ENCODE measurements at regions not wholly inside any gene's neighbourhood (a gene's known extent, or its start where the extent isn't known, plus 50 kb on each side); places are given as distances from the start of the nearest gene placed in this dataset.

DNA sequence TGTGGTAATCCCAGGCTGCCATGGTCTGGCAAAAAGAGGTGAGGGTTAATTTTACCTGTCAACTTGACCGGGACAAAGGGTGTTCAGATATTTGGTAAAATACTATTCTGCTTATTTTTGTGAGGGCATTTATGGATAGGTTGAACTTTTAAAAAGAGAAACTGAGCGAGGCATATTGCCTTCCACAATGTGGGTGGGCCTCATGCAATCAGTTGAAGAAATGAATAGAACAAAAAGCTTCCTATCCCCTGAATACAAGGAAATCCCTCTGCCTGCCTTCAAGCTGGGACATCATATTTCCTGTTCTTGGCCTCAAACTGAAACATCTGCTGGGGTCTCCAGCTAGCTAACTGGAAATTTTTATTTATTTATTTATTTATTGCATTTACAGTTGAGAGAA is 734.7 kb downstream of the IRX1 start:
- no peak for TF ChIP-seq L3MBTL2 (conservative IDR thresholded peaks at IDR 0.05)
- no peak for TF ChIP-seq SUZ12 (IDR thresholded peaks at IDR 0.05)

Measured in HEK293T (cell line).